Loucy (cell line): ENCODE measurements at regions not wholly inside any gene's neighbourhood (a gene's known extent, or its start where the extent isn't known, plus 50 kb on each side); places are given as distances from the start of the nearest gene placed in this dataset.

Experiments used
- H2AFZ ChIP-seq: fragments of 200-600 bp; sonication (generic); 2 replicates; pipeline ENCODE4 v1.6.0; 2016; ENCODE audit warnings: antibody characterized with exemption, mild to moderate bottlenecking, low read length, moderate library complexity
- H3F3A ChIP-seq: fragments of 200-600 bp; 2 replicates; pipeline ENCODE4 v1.6.0; 2016; ENCODE audit warnings: antibody characterized with exemption, low read depth, mild to moderate bottlenecking
- H3K27me3 ChIP-seq: fragments of 200-600 bp; sonication (generic); 2 replicates; pipeline ENCODE4 v1.6.1; 2014; ENCODE audit warnings: low read length, mild to moderate bottlenecking; ENCODE audit not compliant: insufficient read depth, poor library complexity, severe bottlenecking
- H3K36me3 ChIP-seq: fragments of 200-600 bp; sonication (generic); 2 replicates; pipeline ENCODE4 v1.6.1; 2016; ENCODE audit warnings: low read length; ENCODE audit not compliant: insufficient read depth
- H3K4me1 ChIP-seq: fragments of 200-600 bp; sonication (generic); 2 replicates; pipeline ENCODE4 v1.5.1; 2014; ENCODE audit warnings: low read length, mild to moderate bottlenecking; ENCODE audit not compliant: insufficient read depth, poor library complexity, severe bottlenecking
- H3K4me2 ChIP-seq: fragments of 200-600 bp; sonication (generic); 2 replicates; pipeline ENCODE4 v1.6.0; 2014; ENCODE audit warnings: antibody characterized with exemption, low read length, low read depth, mild to moderate bottlenecking; ENCODE audit not compliant: poor library complexity, severe bottlenecking
- H3K4me3 ChIP-seq: fragments of 200-600 bp; sonication (generic); 2 replicates; pipeline ENCODE4 v1.5.1; 2014; ENCODE audit warnings: low read length, mild to moderate bottlenecking, mixed read lengths; ENCODE audit not compliant: poor library complexity, severe bottlenecking
- H3K79me2 ChIP-seq: fragments of 200-600 bp; sonication (generic); 2 replicates; pipeline ENCODE4 v1.6.1; 2014; ENCODE audit warnings: low read length; ENCODE audit not compliant: insufficient read depth
- H3K9ac ChIP-seq: fragments of 200-600 bp; sonication (generic); 2 replicates; pipeline ENCODE4 v1.6.0; 2014; ENCODE audit warnings: mild to moderate bottlenecking, low read depth, low read length, moderate library complexity; ENCODE audit not compliant: poor library complexity, severe bottlenecking
- H3K9me2 ChIP-seq: fragments of 200-600 bp; sonication (generic); replicated peaks from 2 replicates; pipeline ENCODE4 v1.6.1; 2016; ENCODE audit warnings: low read depth, low read length, mixed read lengths
- H3K9me3 ChIP-seq: fragments of 200-600 bp; sonication (generic); 2 replicates; pipeline ENCODE4 v1.6.1; 2014; ENCODE audit warnings: mild to moderate bottlenecking, antibody characterized with exemption, low read length, low read depth; ENCODE audit not compliant: insufficient read depth
- H4K20me1 ChIP-seq: fragments of 200-600 bp; sonication (generic); 2 replicates; pipeline ENCODE4 v1.6.0; 2014; ENCODE audit warnings: antibody characterized with exemption, low read length, mild to moderate bottlenecking; ENCODE audit not compliant: insufficient read depth, poor library complexity, severe bottlenecking
- CTCF ChIP-seq: fragments of 200-600 bp; sonication (generic); conservative IDR thresholded peaks from 2 replicates; pipeline ENCODE4 v1.5.1; 2014; ENCODE audit warnings: mild to moderate bottlenecking, antibody characterized with exemption, low read length
- EZH2phosphoT487 ChIP-seq: fragments of 200-600 bp; IDR thresholded peaks from 2 replicates; pipeline ENCODE4 v1.6.1; 2018; ENCODE audit warnings: antibody characterized with exemption, mild to moderate bottlenecking, moderate library complexity, borderline replicate concordance

- H3K9me2 ChIP-seq, result 0 out of 2 replicates have a peak, but pooled peaks cover 2% of the 10 kb centered on the region
- H3K9me3 ChIP-seq, result no peaks in the 10 kb centered on the region
- no peaks in the 10 kb centered on the region for H3K27me3 ChIP-seq
- H3K9ac ChIP-seq, result no peak overlapping the region
- H2AFZ ChIP-seq, result no peak overlapping the region
- H3F3A ChIP-seq, result no peaks in the 10 kb centered on the region
- H3K36me3 ChIP-seq, result no peaks in the 10 kb centered on the region
- no peaks in the 10 kb centered on the region for H3K4me1 ChIP-seq
- H3K4me3 ChIP-seq, result no peak overlapping the region
- no peak overlapping the region for H3K4me2 ChIP-seq
- no peaks in the 10 kb centered on the region for H4K20me1 ChIP-seq
- no peak for TF ChIP-seq EZH2phosphoT487
- no peak for TF ChIP-seq CTCF
- H3K79me2 ChIP-seq, result no peaks in the 10 kb centered on the region
These were observed 185.4 kb downstream of the DKK2 start for GRCh38 chr4:106850691-106851090.

- Histone ChIP-seq H3K4me1 (no peaks in the 10 kb centered on the region), H3K4me2 (no peak overlapping the region), H2AFZ (no peak overlapping the region), H4K20me1 (no peaks in the 10 kb centered on the region), H3F3A (no peaks in the 10 kb centered on the region), H3K4me3 (no peak overlapping the region), H3K9me3 (peaks cover 6% of the 10 kb centered on the region; the same call in 1 of the 2 replicates), H3K36me3 (no peaks in the 10 kb centered on the region), H3K27me3 (no peaks in the 10 kb centered on the region), H3K9ac (no peak overlapping the region), H3K9me2 (no peaks in the 10 kb centered on the region), H3K79me2 (no peaks in the 10 kb centered on the region)
- TF ChIP-seq CTCF, result no peak
- TF ChIP-seq EZH2phosphoT487, result no peak
These were observed 200.2 kb downstream of the DKK2 start for GRCh38 chr4:106835919-106836318.

GRCh38 chr4:106830879-106831278 lies 205.2 kb downstream of the DKK2 start:
- Histone ChIP-seq H2AFZ (no peak overlapping the region), H3K4me3 (no peak overlapping the region), H3K79me2 (no peaks in the 10 kb centered on the region), H3K9me2 (no peaks in the 10 kb centered on the region), H3F3A (no peaks in the 10 kb centered on the region), H3K4me1 (no peaks in the 10 kb centered on the region), H3K4me2 (no peak overlapping the region), H3K27me3 (no peaks in the 10 kb centered on the region), H4K20me1 (no peaks in the 10 kb centered on the region), H3K9ac (no peak overlapping the region), H3K9me3 (no peaks in the 10 kb centered on the region), H3K36me3 (no peaks in the 10 kb centered on the region)
- TF ChIP-seq CTCF (no peak), EZH2phosphoT487 (no peak)
